HCT116 (cell line): ENCODE measurements at regions not wholly inside any gene's neighbourhood (a gene's known extent, or its start where the extent isn't known, plus 50 kb on each side); places are given as distances from the start of the nearest gene placed in this dataset.

Experiments
- EZH2 ChIP-seq: fragments of 200-600 bp; sonication (generic); IDR thresholded peaks from 2 replicates; pipeline ENCODE4 v1.6.1; 2017; ENCODE audit warnings: antibody characterized with exemption, mixed run types
- POLR2AphosphoS5 ChIP-seq: IDR thresholded peaks from 2 replicates; pipeline ENCODE4 v1.6.1; 2011; ENCODE audit warnings: mild to moderate bottlenecking, low read depth, low read length, moderate library complexity

- no peak for TF ChIP-seq EZH2
- TF ChIP-seq POLR2AphosphoS5, result no peak
Observed at GRCh38 chr7:94284104-94284503, 110.6 kb upstream of the COL1A2 start.
